ENCODE measurements at regions not wholly inside any gene's neighbourhood (a gene's known extent, or its start where the extent isn't known, plus 50 kb on each side); places are given as distances from the start of the nearest gene placed in this dataset.

- Histone ChIP-seq H3K27me3 (ENCODE audit: control insufficient read depth in 2 of 2, insufficient read depth in 2 of 2, low read length in 2 of 2) (no peaks in the 10 kb centered on the region), H3K79me2 (ENCODE audit: control insufficient read depth, insufficient read depth, low read length) (no peaks in the 10 kb centered on the region), H3K9me1 (replicated peaks; ENCODE audit: control insufficient read depth, extremely low read depth, insufficient read depth, low read length) (no peaks in the 10 kb centered on the region), H3K4me3 (replicated peaks in 1 of 3; ENCODE audit: insufficient read depth in 1 of 3, low read depth in 1 of 3, low read length in 3 of 3) (no peak overlapping the region), H4K20me1 (replicated peaks; ENCODE audit: control insufficient read depth, extremely low read depth, insufficient read depth, low read length) (no peaks in the 10 kb centered on the region), H2AFZ (ENCODE audit: low read depth, low read length) (no peak overlapping the region), H3K36me3 (ENCODE audit: control insufficient read depth in 2 of 2, extremely low read depth in 1 of 2, insufficient read depth in 2 of 2, low read length in 2 of 2) (no peaks in the 10 kb centered on the region), H3K27ac (ENCODE audit: insufficient read depth, low read depth, low read length) (no peak overlapping the region), H3K4me1 (ENCODE audit: control insufficient read depth, extremely low read depth, insufficient read depth, low read length) (no peaks in the 10 kb centered on the region), H3K9me3 (replicated peaks; ENCODE audit: control insufficient read depth, insufficient read depth, low read length) (peaks cover 2% of the 10 kb centered on the region), H3K9ac (replicated peaks; ENCODE audit: extremely low read depth, insufficient read depth, low read length) (no peak overlapping the region), H3K4me2 (ENCODE audit: insufficient read depth, low read length) (no peak overlapping the region)
- no peak for TF ChIP-seq POLR2AphosphoS5 (IDR thresholded peaks at IDR 0.05; ENCODE audit: insufficient read depth, low read depth, low read length)
- no peak for TF ChIP-seq MYC (IDR thresholded peaks at IDR 0.05; ENCODE audit: low read depth, low read length)
- no peak for TF ChIP-seq CTCF (IDR thresholded peaks at IDR 0.05; ENCODE audit: extremely low read depth in 1 of 2, insufficient read depth in 1 of 2, low read depth in 1 of 2, low read length in 2 of 2)
- no peak for TF ChIP-seq JUN (IDR thresholded peaks at IDR 0.05; ENCODE audit: borderline replicate concordance, insufficient read depth, insufficient read length, low read depth)
- no peak for TF ChIP-seq FOS (IDR thresholded peaks at IDR 0.05; ENCODE audit: borderline replicate concordance, insufficient read depth, low read length)
- TF ChIP-seq, protein P1, sequence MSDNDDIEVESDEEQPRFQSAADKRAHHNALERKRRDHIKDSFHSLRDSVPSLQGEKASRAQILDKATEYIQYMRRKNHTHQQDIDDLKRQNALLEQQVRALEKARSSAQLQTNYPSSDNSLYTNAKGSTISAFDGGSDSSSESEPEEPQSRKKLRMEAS (IDR thresholded peaks at IDR 0.05; ENCODE audit: insufficient read depth, insufficient read length) = no peak
- no peak for TF ChIP-seq EZH2 (IDR thresholded peaks at IDR 0.05; ENCODE audit: borderline replicate concordance, low read depth, low read length, severe bottlenecking)
- TF ChIP-seq GATA2 (IDR thresholded peaks at IDR 0.05; ENCODE audit: insufficient read depth, insufficient read length, low read depth, low read length) = no peak
- TF ChIP-seq POLR2A (IDR thresholded peaks at IDR 0.05; ENCODE audit: low read depth, low read length) = no peak
- no peak for DNase-seq (ENCODE audit: low read depth, low spot score)
- intact Hi-C loops (cut with micrococcal nuclease) (no loop called here), dilution Hi-C loops (cut with MboI; ENCODE audit: extremely low pct_ligation_motif_present, low sequenced_read_pairs) (no loop called here)
- no TSS peak for BruUV-seq (replicated peaks)
- FAIRE-seq = no peak
- ChIA-PET POLR2A (no interaction called here), CTCF (no interaction called here)
Measured at GRCh38 chr9:74122216-74122615, 374.9 kb upstream of the RORB start.

All from endothelial cell of umbilical vein (primary cell).